ENCODE measurements at regions not wholly inside any gene's neighbourhood (a gene's known extent, or its start where the extent isn't known, plus 50 kb on each side); places are given as distances from the start of the nearest gene placed in this dataset.

DNA sequence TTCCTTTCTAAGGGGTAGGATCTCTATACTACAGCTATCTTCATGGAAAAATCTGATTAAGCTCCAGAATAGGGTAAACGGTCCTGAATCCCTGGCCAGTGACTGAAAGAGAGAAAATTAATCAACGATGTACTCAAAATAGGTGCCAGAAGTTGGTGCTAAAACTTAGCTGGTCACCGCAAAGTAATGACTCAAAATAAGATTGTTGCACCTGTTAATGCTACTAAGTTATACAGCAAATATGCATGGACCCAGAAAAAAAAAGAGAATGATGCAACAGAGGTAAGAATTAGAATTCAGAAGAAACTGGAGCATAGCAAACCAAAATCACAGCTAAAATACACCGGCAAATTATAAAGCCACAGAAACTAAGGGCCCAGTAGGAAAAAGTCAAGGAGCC is 239.7 kb upstream of the FAM241A start:
- DNase-seq (ENCODE audit: low read depth, low spot score) (no peak), FAIRE-seq (no peak), ATAC-seq (peak; percentile 45)
- ChIA-PET POLR2A (no interaction called here), RAD21 (ENCODE audit: unreplicated experiment) (interaction anchor here (0.7 kb wide), 1 partner anchor 32 kb away, joined by 3 read pairs; no protein-coding TSS in a partner anchor), CTCF (interaction anchor here (1.2 to 1.6 kb wide), 2 partner anchors 126 to 264 kb away, joined by 4 to 5 read pairs; no protein-coding TSS in a partner anchor), SMC1A (ENCODE audit: uncharacterized antibody, unreplicated experiment) (interaction anchor here (0.6 to 1.1 kb wide), 3 partner anchors 51 to 593 kb away, joined by 3 to 4 read pairs (median 3); no protein-coding TSS in a partner anchor)
- Histone ChIP-seq H3K79me2 (ENCODE audit: control insufficient read depth, insufficient read depth, low read length) (no peaks in the 10 kb centered on the region), H3K4me3 (no peak overlapping the region), H3K9me3 (replicated peaks; ENCODE audit: control insufficient read depth, insufficient read depth, low read length) (no peaks in the 10 kb centered on the region), H3K27me3 (replicated peaks in 1 of 2; ENCODE audit: control insufficient read depth in 2 of 2, insufficient read depth in 2 of 2, low read length in 1 of 2) (no peaks in the 10 kb centered on the region), H3K9ac (ENCODE audit: control insufficient read depth, insufficient read depth, low read length) (no peak overlapping the region), H3K36me3 (ENCODE audit: control insufficient read depth in 2 of 2, insufficient read depth in 2 of 2, low read length in 1 of 2) (no peaks in the 10 kb centered on the region), H2AFZ (ENCODE audit: control insufficient read depth, low read depth, low read length) (no peak overlapping the region), H3K27ac (ENCODE audit: control insufficient read depth, insufficient read depth) (no peak overlapping the region), H3K4me2 (ENCODE audit: control insufficient read depth, insufficient read depth) (no peak overlapping the region), H4K20me1 (ENCODE audit: control insufficient read depth, insufficient read depth) (no peaks in the 10 kb centered on the region), H3K4me1 (ENCODE audit: control insufficient read depth, insufficient read depth, low read length) (no peaks in the 10 kb centered on the region)
- 15% methylated on average over 4 of the region's 4 CpGs for WGBS (ENCODE audit: insufficient coverage, insufficient replicate concordance, low lambda C conversion rate, missing lambda C conversion rate)
- intact Hi-C loops (cut with micrococcal nuclease; ENCODE audit: unreplicated experiment) = no loop called here
- no TSS peak for BruUV-seq (replicated peaks)
- in situ Hi-C loops (cut with MboI) = no loop called here
- TF ChIP-seq, protein P1, sequence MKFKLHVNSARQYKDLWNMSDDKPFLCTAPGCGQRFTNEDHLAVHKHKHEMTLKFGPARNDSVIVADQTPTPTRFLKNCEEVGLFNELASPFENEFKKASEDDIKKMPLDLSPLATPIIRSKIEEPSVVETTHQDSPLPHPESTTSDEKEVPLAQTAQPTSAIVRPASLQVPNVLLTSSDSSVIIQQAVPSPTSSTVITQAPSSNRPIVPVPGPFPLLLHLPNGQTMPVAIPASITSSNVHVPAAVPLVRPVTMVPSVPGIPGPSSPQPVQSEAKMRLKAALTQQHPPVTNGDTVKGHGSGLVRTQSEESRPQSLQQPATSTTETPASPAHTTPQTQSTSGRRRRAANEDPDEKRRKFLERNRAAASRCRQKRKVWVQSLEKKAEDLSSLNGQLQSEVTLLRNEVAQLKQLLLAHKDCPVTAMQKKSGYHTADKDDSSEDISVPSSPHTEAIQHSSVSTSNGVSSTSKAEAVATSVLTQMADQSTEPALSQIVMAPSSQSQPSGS (IDR thresholded peaks at IDR 0.05; ENCODE audit: low read length) = no peak
- TF ChIP-seq, protein P2, sequence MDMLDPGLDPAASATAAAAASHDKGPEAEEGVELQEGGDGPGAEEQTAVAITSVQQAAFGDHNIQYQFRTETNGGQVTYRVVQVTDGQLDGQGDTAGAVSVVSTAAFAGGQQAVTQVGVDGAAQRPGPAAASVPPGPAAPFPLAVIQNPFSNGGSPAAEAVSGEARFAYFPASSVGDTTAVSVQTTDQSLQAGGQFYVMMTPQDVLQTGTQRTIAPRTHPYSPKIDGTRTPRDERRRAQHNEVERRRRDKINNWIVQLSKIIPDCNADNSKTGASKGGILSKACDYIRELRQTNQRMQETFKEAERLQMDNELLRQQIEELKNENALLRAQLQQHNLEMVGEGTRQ (IDR thresholded peaks at IDR 0.05; ENCODE audit: borderline replicate concordance, low read depth, low read length) = no peak
- TF ChIP-seq MXI1 (IDR thresholded peaks at IDR 0.05; ENCODE audit: low read depth, low read length) = no peak
- no peak for TF ChIP-seq SMAD5 (IDR thresholded peaks at IDR 0.05; ENCODE audit: low read depth)
- no peak for TF ChIP-seq PAX8 (IDR thresholded peaks at IDR 0.05)
- peak; percentile 48; the same call in 1 of the 2 replicates for TF ChIP-seq JUNB (IDR thresholded peaks at IDR 0.05)
- no peak for TF ChIP-seq ZZZ3 (IDR thresholded peaks at IDR 0.05; ENCODE audit: control insufficient read depth, insufficient read length, low read depth)
- TF ChIP-seq, protein P3, sequence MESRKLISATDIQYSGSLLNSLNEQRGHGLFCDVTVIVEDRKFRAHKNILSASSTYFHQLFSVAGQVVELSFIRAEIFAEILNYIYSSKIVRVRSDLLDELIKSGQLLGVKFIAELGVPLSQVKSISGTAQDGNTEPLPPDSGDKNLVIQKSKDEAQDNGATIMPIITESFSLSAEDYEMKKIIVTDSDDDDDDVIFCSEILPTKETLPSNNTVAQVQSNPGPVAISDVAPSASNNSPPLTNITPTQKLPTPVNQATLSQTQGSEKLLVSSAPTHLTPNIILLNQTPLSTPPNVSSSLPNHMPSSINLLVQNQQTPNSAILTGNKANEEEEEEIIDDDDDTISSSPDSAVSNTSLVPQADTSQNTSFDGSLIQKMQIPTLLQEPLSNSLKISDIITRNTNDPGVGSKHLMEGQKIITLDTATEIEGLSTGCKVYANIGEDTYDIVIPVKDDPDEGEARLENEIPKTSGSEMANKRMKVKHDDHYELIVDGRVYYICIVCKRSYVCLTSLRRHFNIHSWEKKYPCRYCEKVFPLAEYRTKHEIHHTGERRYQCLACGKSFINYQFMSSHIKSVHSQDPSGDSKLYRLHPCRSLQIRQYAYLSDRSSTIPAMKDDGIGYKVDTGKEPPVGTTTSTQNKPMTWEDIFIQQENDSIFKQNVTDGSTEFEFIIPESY (IDR thresholded peaks at IDR 0.05) = no peak
- no peak for TF ChIP-seq BACH1 (IDR thresholded peaks at IDR 0.05; ENCODE audit: borderline replicate concordance)
- TF ChIP-seq NFYA (IDR thresholded peaks at IDR 0.05; ENCODE audit: borderline replicate concordance, low read depth, low read length) = no peak
- no peak for TF ChIP-seq SP1 (IDR thresholded peaks at IDR 0.05; ENCODE audit: low read depth, low read length)
- TF ChIP-seq KAT2A (conservative IDR thresholded peaks at IDR 0.05; ENCODE audit: control insufficient read depth, low read depth, low read length) = no peak
- TF ChIP-seq CREB1 (IDR thresholded peaks at IDR 0.05; ENCODE audit: low read depth) = no peak
- no peak for TF ChIP-seq NFXL1 (IDR thresholded peaks at IDR 0.05; ENCODE audit: borderline replicate concordance)
- TF ChIP-seq SREBF2 (IDR thresholded peaks at IDR 0.05; ENCODE audit: low read length) = no peak
- no peak for TF ChIP-seq ASH2L (IDR thresholded peaks at IDR 0.05; ENCODE audit: borderline replicate concordance, low read depth)
- no peak for TF ChIP-seq PML (IDR thresholded peaks at IDR 0.05; ENCODE audit: low read length)
- no peak for TF ChIP-seq RAD51 (IDR thresholded peaks at IDR 0.05)
- TF ChIP-seq, protein P4, sequence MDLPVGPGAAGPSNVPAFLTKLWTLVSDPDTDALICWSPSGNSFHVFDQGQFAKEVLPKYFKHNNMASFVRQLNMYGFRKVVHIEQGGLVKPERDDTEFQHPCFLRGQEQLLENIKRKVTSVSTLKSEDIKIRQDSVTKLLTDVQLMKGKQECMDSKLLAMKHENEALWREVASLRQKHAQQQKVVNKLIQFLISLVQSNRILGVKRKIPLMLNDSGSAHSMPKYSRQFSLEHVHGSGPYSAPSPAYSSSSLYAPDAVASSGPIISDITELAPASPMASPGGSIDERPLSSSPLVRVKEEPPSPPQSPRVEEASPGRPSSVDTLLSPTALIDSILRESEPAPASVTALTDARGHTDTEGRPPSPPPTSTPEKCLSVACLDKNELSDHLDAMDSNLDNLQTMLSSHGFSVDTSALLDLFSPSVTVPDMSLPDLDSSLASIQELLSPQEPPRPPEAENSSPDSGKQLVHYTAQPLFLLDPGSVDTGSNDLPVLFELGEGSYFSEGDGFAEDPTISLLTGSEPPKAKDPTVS (IDR thresholded peaks at IDR 0.05; ENCODE audit: low read depth, low read length) = no peak
- no peak for TF ChIP-seq KDM1A (IDR thresholded peaks at IDR 0.05; ENCODE audit: borderline replicate concordance)
- TF ChIP-seq NR2C2 (IDR thresholded peaks at IDR 0.05; ENCODE audit: borderline replicate concordance, control insufficient read depth, insufficient read length, low read depth) = no peak
- no peak for TF ChIP-seq EGR1 (IDR thresholded peaks at IDR 0.05; ENCODE audit: borderline replicate concordance in 1 of 2, low read depth in 2 of 2, low read length in 2 of 2)
